ENCODE measurements at regions not wholly inside any gene's neighbourhood (a gene's known extent, or its start where the extent isn't known, plus 50 kb on each side); places are given as distances from the start of the nearest gene placed in this dataset.

DNA sequence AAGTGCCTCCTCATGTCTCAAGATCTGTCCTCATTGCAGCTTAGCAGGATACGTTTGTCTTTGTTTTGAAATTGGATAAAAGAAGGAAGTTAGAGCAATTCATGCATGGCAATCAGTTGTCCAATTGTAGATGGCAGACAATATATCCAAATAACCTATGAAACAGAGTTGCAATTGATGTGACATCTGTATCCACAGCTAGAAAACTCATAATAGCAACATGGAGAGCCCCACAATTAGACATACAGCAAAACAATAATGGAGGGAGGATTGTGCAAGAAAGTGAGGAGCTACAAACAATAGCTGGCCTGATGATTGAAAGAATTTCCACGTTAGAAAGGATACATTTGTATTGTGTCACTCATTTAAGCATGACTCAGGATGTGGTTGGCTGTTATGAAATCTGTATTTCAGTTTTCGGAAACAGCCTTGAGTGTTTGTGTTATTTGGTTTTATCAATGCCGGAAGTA is 132.0 kb downstream of the FAM174A start:
- CTCF ChIA-PET (ENCODE audit: partially characterized antibody): no interaction called here
- Histone ChIP-seq H3K4me2 (ENCODE audit: insufficient read depth in 1 of 2, low read depth in 2 of 2, low read length in 2 of 2) (no peak overlapping the region), H2AK5ac (ENCODE audit: low read depth, low read length) (no peak overlapping the region), H4K5ac (ENCODE audit: insufficient read length, low read depth, low read length) (no peak overlapping the region), H2BK5ac (ENCODE audit: low read depth, low read length) (no peak overlapping the region), H3K4me3 (ENCODE audit: extremely low read depth in 1 of 4, insufficient read depth in 2 of 4, low read depth in 3 of 4, low read length in 4 of 4) (no peak overlapping the region), H3K18ac (ENCODE audit: extremely low read depth, low read length) (no peak overlapping the region), H3K9ac (replicated peaks in 1 of 4; ENCODE audit: extremely low read depth in 1 of 4, low read depth in 3 of 4, low read length in 3 of 4) (no peak overlapping the region), H3K36me3 (ENCODE audit: control insufficient read depth in 2 of 4, insufficient read depth in 4 of 4, low read length in 3 of 4) (no peaks in the 10 kb centered on the region), H3K4ac (replicated peaks; ENCODE audit: insufficient read length, low read depth, low read length) (no peak overlapping the region), H4K20me1 (replicated peaks in 1 of 2; ENCODE audit: control insufficient read depth in 1 of 2, insufficient read depth in 2 of 2, low read length in 2 of 2) (no peaks in the 10 kb centered on the region), H3K27me3 (replicated peaks in 1 of 4; ENCODE audit: control insufficient read depth in 3 of 4, extremely low read depth in 1 of 4, insufficient read depth in 3 of 4, low read length in 3 of 4) (no peaks in the 10 kb centered on the region), H4K8ac (ENCODE audit: extremely low read depth, insufficient read depth, low read length) (no peak overlapping the region), H3K4me1 (replicated peaks in 1 of 4; ENCODE audit: control insufficient read depth in 3 of 4, insufficient read depth in 4 of 4, low read length in 3 of 4) (no peaks in the 10 kb centered on the region), H4K91ac (replicated peaks; ENCODE audit: insufficient read length, low read length) (no peak overlapping the region), H3K79me2 (ENCODE audit: control insufficient read depth in 1 of 2, insufficient read depth in 2 of 2, low read length in 2 of 2) (no peaks in the 10 kb centered on the region), H2BK120ac (replicated peaks; ENCODE audit: low read depth, low read length) (no peak overlapping the region), H2AFZ (ENCODE audit: low read length) (no peak overlapping the region; the same call in 1 of the 2 replicates), H2BK15ac (ENCODE audit: low read length) (no peak overlapping the region), H3K27ac (ENCODE audit: low read depth, low read length) (no peak overlapping the region), H3K79me1 (ENCODE audit: low read depth, low read length) (no peaks in the 10 kb centered on the region), H2BK20ac (ENCODE audit: low read length) (no peak overlapping the region), H3K9me3 (ENCODE audit: insufficient read depth in 2 of 2, low read depth in 1 of 2, low read length in 1 of 2) (no peaks in the 10 kb centered on the region), H3K14ac (ENCODE audit: insufficient read length) (no peak overlapping the region), H3K23me2 (ENCODE audit: low read depth, low read length) (no peaks in the 10 kb centered on the region), H3K56ac (replicated peaks; ENCODE audit: insufficient read length, low read depth, low read length) (no peak overlapping the region), H3K23ac (ENCODE audit: insufficient read length) (no peak overlapping the region), H2BK12ac (ENCODE audit: low read depth, low read length) (no peak overlapping the region)
- DNase-seq (ENCODE audit: low read depth in 1 of 2, low spot score in 2 of 2): no peak
- FAIRE-seq: no peak
- TF ChIP-seq BRCA1 (IDR thresholded peaks at IDR 0.05; ENCODE audit: low read depth, low read length): no peak
- TF ChIP-seq TCF12 (IDR thresholded peaks at IDR 0.05; ENCODE audit: low read depth, low read length): no peak
- TF ChIP-seq SP1 (IDR thresholded peaks at IDR 0.05; ENCODE audit: low read depth, low read length): no peak
- TF ChIP-seq ZNF274 (IDR thresholded peaks at IDR 0.05; ENCODE audit: borderline replicate concordance, extremely low read depth, low read length): no peak
- TF ChIP-seq BACH1 (IDR thresholded peaks at IDR 0.05; ENCODE audit: low read length): no peak
- TF ChIP-seq HDAC2 (IDR thresholded peaks at IDR 0.05; ENCODE audit: borderline replicate concordance in 1 of 2, low read depth in 2 of 2, low read length in 2 of 2): no peak
- no peak for TF ChIP-seq BCL11A (IDR thresholded peaks at IDR 0.05; ENCODE audit: low read depth in 2 of 2, low read length in 2 of 2)
- 92% methylated on average over 4 of the region's 4 CpGs; no CpG with 5 or more reads in 1 of the 2 experiments for WGBS, 2 experiments (ENCODE audit: extremely low coverage in 1 of 2, insufficient coverage in 1 of 2, insufficient read length in 1 of 2, insufficient replicate concordance in 2 of 2, low coverage in 1 of 2, low lambda C conversion rate in 2 of 2, missing lambda C conversion rate in 1 of 2)
- POLR2A ChIA-PET (ENCODE audit: partially characterized antibody): interaction anchor here (0.7 kb wide), 1 partner anchor 47 kb away, joined by 3 read pairs; no protein-coding TSS in a partner anchor

All from H1 (cell line).